ENCODE measurements at regions not wholly inside any gene's neighbourhood (a gene's known extent, or its start where the extent isn't known, plus 50 kb on each side); places are given as distances from the start of the nearest gene placed in this dataset.

DNA sequence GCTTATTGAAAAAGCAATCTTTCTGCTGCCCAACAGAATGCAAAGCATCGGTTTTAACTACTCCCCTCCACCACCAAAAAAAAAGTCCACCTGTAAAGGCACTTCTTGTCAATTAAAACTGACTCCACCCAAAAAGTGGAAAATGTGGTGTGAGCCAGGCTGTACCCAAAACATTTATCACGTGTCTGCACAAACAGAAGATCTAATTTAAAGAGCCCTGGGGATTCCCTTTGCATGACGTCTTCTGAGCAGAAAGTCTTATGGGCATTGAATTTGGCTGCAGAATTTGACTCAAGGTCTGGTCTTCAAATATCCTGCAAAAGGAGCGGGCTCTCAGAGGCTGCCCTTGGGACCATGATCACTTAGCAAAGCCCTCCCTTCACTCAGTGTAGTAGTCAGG, 358.3 kb upstream of the KLHL29 start:
- Histone ChIP-seq H3K27ac (ENCODE audit: insufficient read depth, low read length) (no peak overlapping the region), H2AFZ (ENCODE audit: low read length) (no peak overlapping the region), H3K4me3 (replicated peaks in 1 of 4; ENCODE audit: control extremely low read depth in 1 of 4, insufficient read depth in 1 of 4, low read depth in 3 of 4, low read length in 4 of 4) (no peak overlapping the region), H3K27me3 (ENCODE audit: control insufficient read depth, insufficient read depth, low read length) (no peaks in the 10 kb centered on the region), H3K9me3 (ENCODE audit: control insufficient read depth, insufficient read depth, low read depth, low read length) (no peaks in the 10 kb centered on the region), H3K9ac (ENCODE audit: insufficient read depth, low read length) (no peak overlapping the region), H4K20me1 (ENCODE audit: control insufficient read depth, extremely low read depth, insufficient read depth, low read length) (no peaks in the 10 kb centered on the region), H3K36me3 (ENCODE audit: control insufficient read depth, insufficient read depth, low read length) (no peaks in the 10 kb centered on the region), H3K4me2 (ENCODE audit: extremely low read depth, insufficient read depth, low read length) (no peak overlapping the region), H3K4me1 (ENCODE audit: control insufficient read depth, extremely low read depth, insufficient read depth, low read length) (no peaks in the 10 kb centered on the region), H3K79me2 (ENCODE audit: control insufficient read depth, insufficient read depth, low read length) (no peaks in the 10 kb centered on the region)
- TF ChIP-seq, protein P1, sequence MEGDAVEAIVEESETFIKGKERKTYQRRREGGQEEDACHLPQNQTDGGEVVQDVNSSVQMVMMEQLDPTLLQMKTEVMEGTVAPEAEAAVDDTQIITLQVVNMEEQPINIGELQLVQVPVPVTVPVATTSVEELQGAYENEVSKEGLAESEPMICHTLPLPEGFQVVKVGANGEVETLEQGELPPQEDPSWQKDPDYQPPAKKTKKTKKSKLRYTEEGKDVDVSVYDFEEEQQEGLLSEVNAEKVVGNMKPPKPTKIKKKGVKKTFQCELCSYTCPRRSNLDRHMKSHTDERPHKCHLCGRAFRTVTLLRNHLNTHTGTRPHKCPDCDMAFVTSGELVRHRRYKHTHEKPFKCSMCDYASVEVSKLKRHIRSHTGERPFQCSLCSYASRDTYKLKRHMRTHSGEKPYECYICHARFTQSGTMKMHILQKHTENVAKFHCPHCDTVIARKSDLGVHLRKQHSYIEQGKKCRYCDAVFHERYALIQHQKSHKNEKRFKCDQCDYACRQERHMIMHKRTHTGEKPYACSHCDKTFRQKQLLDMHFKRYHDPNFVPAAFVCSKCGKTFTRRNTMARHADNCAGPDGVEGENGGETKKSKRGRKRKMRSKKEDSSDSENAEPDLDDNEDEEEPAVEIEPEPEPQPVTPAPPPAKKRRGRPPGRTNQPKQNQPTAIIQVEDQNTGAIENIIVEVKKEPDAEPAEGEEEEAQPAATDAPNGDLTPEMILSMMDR (conservative IDR thresholded peaks at IDR 0.05 in 1 of 2, IDR thresholded peaks at IDR 0.05 in 1 of 2; ENCODE audit: low read depth in 1 of 2, low read length in 2 of 2) = no peak
- TF ChIP-seq EZH2 (IDR thresholded peaks at IDR 0.05; ENCODE audit: low read length, missing control alignments) = no peak
- DNase-seq (ENCODE audit: low read depth in 2 of 2) = no peak

DNA sequence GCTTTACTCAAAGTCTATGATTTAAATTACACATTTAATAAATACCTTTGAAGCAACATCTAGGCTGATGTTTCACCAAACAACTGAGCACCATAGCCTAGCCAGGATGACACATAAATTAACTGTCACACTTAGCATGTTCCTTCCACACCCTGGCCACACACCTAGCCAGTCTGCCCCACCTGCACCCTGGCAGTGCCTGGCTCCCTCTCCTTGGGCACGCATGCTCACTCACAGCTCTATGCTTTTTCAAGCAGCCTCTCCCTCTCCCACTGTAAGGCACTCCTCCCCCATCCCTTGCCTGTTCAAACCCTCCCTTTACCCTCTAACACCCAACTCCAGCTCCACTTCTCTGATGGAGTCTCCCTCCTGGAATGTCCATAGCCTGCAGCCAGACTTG, 357.6 kb upstream of the KLHL29 start:
- Histone ChIP-seq H3K9me3 (ENCODE audit: control insufficient read depth, insufficient read depth, low read depth, low read length) (no peaks in the 10 kb centered on the region), H3K79me2 (ENCODE audit: control insufficient read depth, insufficient read depth, low read length) (no peaks in the 10 kb centered on the region), H3K36me3 (ENCODE audit: control insufficient read depth, insufficient read depth, low read length) (no peaks in the 10 kb centered on the region), H4K20me1 (ENCODE audit: control insufficient read depth, extremely low read depth, insufficient read depth, low read length) (no peaks in the 10 kb centered on the region), H3K9ac (ENCODE audit: insufficient read depth, low read length) (no peak overlapping the region), H3K27ac (ENCODE audit: insufficient read depth, low read length) (no peak overlapping the region), H3K27me3 (ENCODE audit: control insufficient read depth, insufficient read depth, low read length) (no peaks in the 10 kb centered on the region), H3K4me2 (ENCODE audit: extremely low read depth, insufficient read depth, low read length) (no peak overlapping the region), H3K4me3 (replicated peaks in 1 of 4; ENCODE audit: control extremely low read depth in 1 of 4, insufficient read depth in 1 of 4, low read depth in 3 of 4, low read length in 4 of 4) (no peak overlapping the region), H3K4me1 (ENCODE audit: control insufficient read depth, extremely low read depth, insufficient read depth, low read length) (no peaks in the 10 kb centered on the region), H2AFZ (ENCODE audit: low read length) (no peak overlapping the region)
- DNase-seq (ENCODE audit: low read depth in 2 of 2) = no peak
- TF ChIP-seq EZH2 (IDR thresholded peaks at IDR 0.05; ENCODE audit: low read length, missing control alignments) = no peak
- TF ChIP-seq, protein P1 (conservative IDR thresholded peaks at IDR 0.05 in 1 of 2, IDR thresholded peaks at IDR 0.05 in 1 of 2; ENCODE audit: low read depth in 1 of 2, low read length in 2 of 2) = no peak

DNA sequence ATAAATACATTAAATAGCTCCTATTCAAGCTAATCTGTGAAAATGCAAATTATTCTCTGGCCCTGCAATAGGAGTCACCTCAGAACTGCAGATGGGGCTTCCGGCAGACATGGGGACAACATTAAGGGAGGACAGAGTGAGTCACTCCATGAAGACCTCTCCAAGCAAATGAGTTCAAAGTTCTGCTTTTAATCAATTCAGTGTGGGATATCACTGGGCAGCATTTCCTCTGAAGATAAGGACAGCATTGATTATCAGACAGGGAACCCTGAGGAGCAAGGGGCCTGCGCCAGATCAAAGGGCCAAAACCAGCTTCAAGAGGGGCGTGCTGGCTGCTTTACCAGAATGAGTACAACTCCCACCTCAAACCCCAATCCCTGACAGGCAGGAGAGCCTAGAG, 356.9 kb upstream of the KLHL29 start:
- H3K36me3 ChIP-seq (ENCODE audit: control insufficient read depth, insufficient read depth, low read length) = no peaks in the 10 kb centered on the region
- no peak overlapping the region for H3K9ac ChIP-seq (ENCODE audit: insufficient read depth, low read length)
- no peak for DNase-seq (ENCODE audit: low read depth in 2 of 2)
- H3K4me2 ChIP-seq (ENCODE audit: extremely low read depth, insufficient read depth, low read length) = no peak overlapping the region
- H3K27ac ChIP-seq (ENCODE audit: insufficient read depth, low read length) = no peak overlapping the region
- H3K27me3 ChIP-seq (ENCODE audit: control insufficient read depth, insufficient read depth, low read length) = no peaks in the 10 kb centered on the region
- no peaks in the 10 kb centered on the region for H3K9me3 ChIP-seq (ENCODE audit: control insufficient read depth, insufficient read depth, low read depth, low read length)
- H3K79me2 ChIP-seq (ENCODE audit: control insufficient read depth, insufficient read depth, low read length) = no peaks in the 10 kb centered on the region
- TF ChIP-seq, protein P1 (conservative IDR thresholded peaks at IDR 0.05 in 1 of 2, IDR thresholded peaks at IDR 0.05 in 1 of 2; ENCODE audit: low read depth in 1 of 2, low read length in 2 of 2) = no peak
- no peak for TF ChIP-seq EZH2 (IDR thresholded peaks at IDR 0.05; ENCODE audit: low read length, missing control alignments)
- no peak overlapping the region for H3K4me3 ChIP-seq (replicated peaks in 1 of 4; ENCODE audit: control extremely low read depth in 1 of 4, insufficient read depth in 1 of 4, low read depth in 3 of 4, low read length in 4 of 4)
- no peaks in the 10 kb centered on the region for H3K4me1 ChIP-seq (ENCODE audit: control insufficient read depth, extremely low read depth, insufficient read depth, low read length)
- no peaks in the 10 kb centered on the region for H4K20me1 ChIP-seq (ENCODE audit: control insufficient read depth, extremely low read depth, insufficient read depth, low read length)
- no peak overlapping the region for H2AFZ ChIP-seq (ENCODE audit: low read length)
